GM18861 (cell line): ENCODE measurements at regions not wholly inside any gene's neighbourhood (a gene's known extent, or its start where the extent isn't known, plus 50 kb on each side); places are given as distances from the start of the nearest gene placed in this dataset.
"Not testable (repeated sequence)": the region's sequence is repeated elsewhere in the genome, so short reads cannot be mapped to it uniquely, and the experiment has no call there.

Experiments
- ATAC-seq: cut with Tn5 transposase; IDR thresholded peaks from one replicate; pipeline ENCODE4 v1.9.1; 2021; ENCODE audit not compliant: unreplicated experiment

- ATAC-seq = no peak
Observed at GRCh38 chrX:26908218-26908617, 554.9 kb downstream of the PPP4R3C start.

GRCh38 chrX:26889574-26889973 lies 573.6 kb downstream of the PPP4R3C start:
- no peak for ATAC-seq

- no peak for ATAC-seq
Observed at GRCh38 chrX:26873736-26874135, 589.4 kb downstream of the PPP4R3C start.

- ATAC-seq = no peak
Observed at GRCh38 chrX:26871967-26872366, 591.2 kb downstream of the PPP4R3C start.

- ATAC-seq = no peak
Observed at GRCh38 chrX:26851981-26852380, 611.2 kb downstream of the PPP4R3C start.

GRCh38 chrX:26848511-26848910 lies 614.6 kb downstream of the PPP4R3C start:
- ATAC-seq = no peak

GRCh38 chrX:26845056-26845455 lies 618.1 kb downstream of the PPP4R3C start:
- no peak for ATAC-seq

GRCh38 chrX:26822448-26822847 lies 606.5 kb downstream of the MAGEB5 start:
- ATAC-seq = no peak

GRCh38 chrX:26789751-26790150 lies 573.8 kb downstream of the MAGEB5 start:
- ATAC-seq = no peak

GRCh38 chrX:26788402-26788998 lies 572.5 kb downstream of the MAGEB5 start:
- ATAC-seq = no peak

- ATAC-seq = peak; percentile 80
Observed at GRCh38 chrX:26783512-26784225, 567.7 kb downstream of the MAGEB5 start.

GRCh38 chrX:26778320-26778888 lies 562.4 kb downstream of the MAGEB5 start:
- no peak for ATAC-seq

- no peak for ATAC-seq
Observed at GRCh38 chrX:26762253-26762652, 546.3 kb downstream of the MAGEB5 start.

GRCh38 chrX:26755760-26756159 lies 539.8 kb downstream of the MAGEB5 start:
- not testable (repeated sequence) for ATAC-seq

- ATAC-seq = no peak
Observed at GRCh38 chrX:26747877-26748276, 531.9 kb downstream of the MAGEB5 start.

- no peak for ATAC-seq
Observed at GRCh38 chrX:26722666-26723428, 506.9 kb downstream of the MAGEB5 start.

- ATAC-seq = no peak
Observed at GRCh38 chrX:26672571-26672970, 456.6 kb downstream of the MAGEB5 start.

GRCh38 chrX:26670521-26670920 lies 454.6 kb downstream of the MAGEB5 start:
- no peak for ATAC-seq

- no peak for ATAC-seq
Observed at GRCh38 chrX:26664919-26665318, 448.9 kb downstream of the MAGEB5 start.

- no peak for ATAC-seq
Observed at GRCh38 chrX:26653050-26653449, 437.1 kb downstream of the MAGEB5 start.

- no peak for ATAC-seq
Observed at GRCh38 chrX:26651755-26652154, 435.8 kb downstream of the MAGEB5 start.

- no peak for ATAC-seq
Observed at GRCh38 chrX:26649534-26649933, 433.6 kb downstream of the MAGEB5 start.
